Panc1 (cell line): ENCODE measurements at regions not wholly inside any gene's neighbourhood (a gene's known extent, or its start where the extent isn't known, plus 50 kb on each side); places are given as distances from the start of the nearest gene placed in this dataset.

ENCODE experiments used
- ATAC-seq: fragments of 200-7000 bp; cut with Tn5 transposase; 2 replicates; pipeline ENCODE4 v1.9.1; 2020; ENCODE audit warnings: mild to moderate bottlenecking, moderate library complexity
- BruUV-seq: library from RNA; stranded (reverse); fragments of 400-500 nt; replicated peaks from 2 replicates; lab custom pipeline; 2021; lab: Mats Ljungman, UMichigan
- CTCF ChIA-PET: fragments of 300-600 bp; sonication (Branson Sonifier 250); formaldehyde crosslinking; loops from one replicate; lab custom pipeline; 2022; ENCODE audit warnings: antibody characterized with exemption; lab: Charles Lee
- POLR2A ChIA-PET: fragments of 300-600 bp; sonication (Branson Sonifier 250); formaldehyde crosslinking; loops from one replicate; lab custom pipeline; 2022; ENCODE audit warnings: antibody characterized with exemption; lab: Charles Lee
- DNase-seq: peaks from one replicate; pipeline ENCODE4 v3.0.0-alpha.2; 2010; ENCODE audit warnings: low read depth, low spot score
- H3K27ac ChIP-seq: 2 replicates; pipeline ENCODE4 v1.5.1; 2011; ENCODE audit warnings: mild to moderate bottlenecking, low read length, inconsistent platforms
- H3K27me3 ChIP-seq: fragments of 200-500 bp; sonication (Bioruptor generic); 2 replicates; pipeline ENCODE4 v1.6.0; 2014; ENCODE audit warnings: low read length, inconsistent platforms; ENCODE audit not compliant: control insufficient read depth, insufficient read depth
- H3K36me3 ChIP-seq: fragments of 200-500 bp; sonication (Bioruptor generic); 2 replicates; pipeline ENCODE4 v1.5.1; 2014; ENCODE audit warnings: inconsistent platforms, mild to moderate bottlenecking, low read length, moderate library complexity; ENCODE audit not compliant: control insufficient read depth, insufficient read depth
- H3K4me1 ChIP-seq: 2 replicates; pipeline ENCODE4 v1.5.1; 2011; ENCODE audit warnings: inconsistent platforms, mild to moderate bottlenecking, low read length, moderate library complexity; ENCODE audit not compliant: control insufficient read depth, insufficient read depth
- H3K4me3 ChIP-seq, 2 experiments: 2 replicates each; pipeline ENCODE4 v1.5.1; 2011 to 2012; ENCODE audit warnings: low read depth in 2 of 2, low read length in 2 of 2, mild to moderate bottlenecking in 2 of 2, inconsistent platforms in 1 of 2, moderate library complexity in 1 of 2
- H3K9me3 ChIP-seq: fragments of 200-500 bp; sonication (Bioruptor generic); 2 replicates; pipeline ENCODE4 v1.5.1; 2014; ENCODE audit warnings: low read depth, mild to moderate bottlenecking, inconsistent platforms, low read length, moderate library complexity; ENCODE audit not compliant: control insufficient read depth, insufficient read depth
- POLR2AphosphoS5 ChIP-seq: IDR thresholded peaks from 2 replicates; pipeline ENCODE4 v1.6.1; 2012; ENCODE audit warnings: mild to moderate bottlenecking, low read depth, low read length, moderate library complexity
- SIN3A ChIP-seq: IDR thresholded peaks from 2 replicates; pipeline ENCODE4 v1.6.1; 2012; ENCODE audit warnings: low read depth, mild to moderate bottlenecking, low read length, moderate library complexity, borderline replicate concordance; ENCODE audit not compliant: insufficient read depth
- TCF7L2 ChIP-seq: IDR thresholded peaks from 2 replicates; pipeline ENCODE4 v1.6.1; 2011; ENCODE audit warnings: mild to moderate bottlenecking, low read depth, low read length, inconsistent platforms
- in situ Hi-C: cut with HindIII; loops from 2 replicates; pipeline ENCODE4 v1.10.0; 2016; ENCODE audit warnings: low sequenced_read_pairs, low pct_unique_long_range_greater_than_20kb
- intact Hi-C: fragments of 100-400 bp; cut with micrococcal nuclease; formaldehyde crosslinking; loops from one replicate; pipeline ENCODE4 v1.10.0; 2022; ENCODE audit not compliant: unreplicated experiment
- TF ChIP-seq, protein P1 (sequence below), 2 experiments: IDR thresholded peaks; 2 replicates each; pipeline ENCODE4 v1.6.1; 2011 to 2012; ENCODE audit warnings: low read depth in 2 of 2, control low read depth in 1 of 2, low read length in 1 of 2, mild to moderate bottlenecking in 1 of 2, moderate library complexity in 1 of 2; ENCODE audit not compliant: insufficient read depth in 1 of 2
- TF ChIP-seq, protein P2 (sequence below): fragments of 450-650 bp; IDR thresholded peaks from 2 replicates; pipeline ENCODE4 v1.5.1; 2017; ENCODE audit warnings: mild to moderate bottlenecking

DNA sequence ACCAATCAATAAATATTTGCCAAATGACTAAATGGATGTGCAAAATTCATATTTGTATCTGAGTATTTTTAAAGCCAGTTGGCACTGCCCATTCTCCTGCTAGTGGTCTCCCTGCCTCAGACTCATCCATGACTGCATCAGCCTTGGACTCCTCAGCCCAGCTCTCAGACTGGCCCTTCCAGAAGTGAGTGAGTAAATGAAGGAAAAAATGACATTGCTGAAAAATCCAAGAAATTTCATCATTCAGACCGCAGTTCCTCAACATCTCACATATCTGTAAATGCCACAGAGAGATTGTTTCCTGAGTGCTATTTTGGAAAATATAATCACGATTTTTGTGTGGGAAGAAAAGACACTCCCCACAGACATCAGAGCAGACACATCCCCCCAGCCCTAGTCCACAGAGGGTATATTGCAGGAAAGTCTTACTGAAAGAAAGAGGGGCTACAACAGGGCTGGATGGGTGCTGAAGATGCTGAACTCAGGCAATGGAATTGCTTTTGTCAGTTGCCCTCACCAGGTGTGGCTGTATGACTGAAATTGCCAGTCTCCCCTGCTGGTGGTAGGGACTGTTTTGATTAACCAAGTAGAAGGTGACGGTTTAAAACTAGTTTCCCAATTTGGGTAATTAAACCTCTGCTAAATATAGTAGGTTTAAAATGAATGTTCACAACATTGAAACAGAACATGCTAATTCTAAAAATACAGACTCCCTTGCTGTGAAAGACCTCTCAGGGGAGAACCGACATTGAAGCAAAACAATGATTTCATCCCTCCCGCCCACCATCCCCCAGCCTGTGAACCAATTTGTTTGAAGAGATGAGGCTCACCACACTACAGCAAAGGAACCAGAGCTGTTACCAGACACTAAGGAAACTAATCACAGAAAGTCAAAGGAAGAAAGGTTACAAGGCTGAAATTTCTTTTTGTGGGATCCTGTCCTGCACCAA lies 158.8 kb downstream of the DEPDC1B start:
- CTCF ChIA-PET: no interaction called here
- no peak for DNase-seq
- in situ Hi-C loops: no loop called here
- TF ChIP-seq SIN3A (no peak), TCF7L2 (no peak), POLR2AphosphoS5 (no peak)
- TF ChIP-seq, protein P1, sequence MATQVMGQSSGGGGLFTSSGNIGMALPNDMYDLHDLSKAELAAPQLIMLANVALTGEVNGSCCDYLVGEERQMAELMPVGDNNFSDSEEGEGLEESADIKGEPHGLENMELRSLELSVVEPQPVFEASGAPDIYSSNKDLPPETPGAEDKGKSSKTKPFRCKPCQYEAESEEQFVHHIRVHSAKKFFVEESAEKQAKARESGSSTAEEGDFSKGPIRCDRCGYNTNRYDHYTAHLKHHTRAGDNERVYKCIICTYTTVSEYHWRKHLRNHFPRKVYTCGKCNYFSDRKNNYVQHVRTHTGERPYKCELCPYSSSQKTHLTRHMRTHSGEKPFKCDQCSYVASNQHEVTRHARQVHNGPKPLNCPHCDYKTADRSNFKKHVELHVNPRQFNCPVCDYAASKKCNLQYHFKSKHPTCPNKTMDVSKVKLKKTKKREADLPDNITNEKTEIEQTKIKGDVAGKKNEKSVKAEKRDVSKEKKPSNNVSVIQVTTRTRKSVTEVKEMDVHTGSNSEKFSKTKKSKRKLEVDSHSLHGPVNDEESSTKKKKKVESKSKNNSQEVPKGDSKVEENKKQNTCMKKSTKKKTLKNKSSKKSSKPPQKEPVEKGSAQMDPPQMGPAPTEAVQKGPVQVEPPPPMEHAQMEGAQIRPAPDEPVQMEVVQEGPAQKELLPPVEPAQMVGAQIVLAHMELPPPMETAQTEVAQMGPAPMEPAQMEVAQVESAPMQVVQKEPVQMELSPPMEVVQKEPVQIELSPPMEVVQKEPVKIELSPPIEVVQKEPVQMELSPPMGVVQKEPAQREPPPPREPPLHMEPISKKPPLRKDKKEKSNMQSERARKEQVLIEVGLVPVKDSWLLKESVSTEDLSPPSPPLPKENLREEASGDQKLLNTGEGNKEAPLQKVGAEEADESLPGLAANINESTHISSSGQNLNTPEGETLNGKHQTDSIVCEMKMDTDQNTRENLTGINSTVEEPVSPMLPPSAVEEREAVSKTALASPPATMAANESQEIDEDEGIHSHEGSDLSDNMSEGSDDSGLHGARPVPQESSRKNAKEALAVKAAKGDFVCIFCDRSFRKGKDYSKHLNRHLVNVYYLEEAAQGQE (IDR thresholded peaks at IDR 0.05; ENCODE audit: insufficient read depth in 1 of 2, low read depth in 2 of 2, low read length in 1 of 2): no peak
- TF ChIP-seq, protein P2, sequence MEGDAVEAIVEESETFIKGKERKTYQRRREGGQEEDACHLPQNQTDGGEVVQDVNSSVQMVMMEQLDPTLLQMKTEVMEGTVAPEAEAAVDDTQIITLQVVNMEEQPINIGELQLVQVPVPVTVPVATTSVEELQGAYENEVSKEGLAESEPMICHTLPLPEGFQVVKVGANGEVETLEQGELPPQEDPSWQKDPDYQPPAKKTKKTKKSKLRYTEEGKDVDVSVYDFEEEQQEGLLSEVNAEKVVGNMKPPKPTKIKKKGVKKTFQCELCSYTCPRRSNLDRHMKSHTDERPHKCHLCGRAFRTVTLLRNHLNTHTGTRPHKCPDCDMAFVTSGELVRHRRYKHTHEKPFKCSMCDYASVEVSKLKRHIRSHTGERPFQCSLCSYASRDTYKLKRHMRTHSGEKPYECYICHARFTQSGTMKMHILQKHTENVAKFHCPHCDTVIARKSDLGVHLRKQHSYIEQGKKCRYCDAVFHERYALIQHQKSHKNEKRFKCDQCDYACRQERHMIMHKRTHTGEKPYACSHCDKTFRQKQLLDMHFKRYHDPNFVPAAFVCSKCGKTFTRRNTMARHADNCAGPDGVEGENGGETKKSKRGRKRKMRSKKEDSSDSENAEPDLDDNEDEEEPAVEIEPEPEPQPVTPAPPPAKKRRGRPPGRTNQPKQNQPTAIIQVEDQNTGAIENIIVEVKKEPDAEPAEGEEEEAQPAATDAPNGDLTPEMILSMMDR: no peak
- Histone ChIP-seq H3K27me3 (0 out of 2 replicates have a peak, but pooled peaks cover 4% of the 10 kb centered on the region), H3K4me3 (no peak overlapping the region), H3K4me1 (no peaks in the 10 kb centered on the region), H3K27ac (no peak overlapping the region), H3K9me3 (no peaks in the 10 kb centered on the region), H3K36me3 (no peaks in the 10 kb centered on the region)
- intact Hi-C loops: no loop called here
- no peak for ATAC-seq
- POLR2A ChIA-PET: no interaction called here
- no TSS peak for BruUV-seq

DNA sequence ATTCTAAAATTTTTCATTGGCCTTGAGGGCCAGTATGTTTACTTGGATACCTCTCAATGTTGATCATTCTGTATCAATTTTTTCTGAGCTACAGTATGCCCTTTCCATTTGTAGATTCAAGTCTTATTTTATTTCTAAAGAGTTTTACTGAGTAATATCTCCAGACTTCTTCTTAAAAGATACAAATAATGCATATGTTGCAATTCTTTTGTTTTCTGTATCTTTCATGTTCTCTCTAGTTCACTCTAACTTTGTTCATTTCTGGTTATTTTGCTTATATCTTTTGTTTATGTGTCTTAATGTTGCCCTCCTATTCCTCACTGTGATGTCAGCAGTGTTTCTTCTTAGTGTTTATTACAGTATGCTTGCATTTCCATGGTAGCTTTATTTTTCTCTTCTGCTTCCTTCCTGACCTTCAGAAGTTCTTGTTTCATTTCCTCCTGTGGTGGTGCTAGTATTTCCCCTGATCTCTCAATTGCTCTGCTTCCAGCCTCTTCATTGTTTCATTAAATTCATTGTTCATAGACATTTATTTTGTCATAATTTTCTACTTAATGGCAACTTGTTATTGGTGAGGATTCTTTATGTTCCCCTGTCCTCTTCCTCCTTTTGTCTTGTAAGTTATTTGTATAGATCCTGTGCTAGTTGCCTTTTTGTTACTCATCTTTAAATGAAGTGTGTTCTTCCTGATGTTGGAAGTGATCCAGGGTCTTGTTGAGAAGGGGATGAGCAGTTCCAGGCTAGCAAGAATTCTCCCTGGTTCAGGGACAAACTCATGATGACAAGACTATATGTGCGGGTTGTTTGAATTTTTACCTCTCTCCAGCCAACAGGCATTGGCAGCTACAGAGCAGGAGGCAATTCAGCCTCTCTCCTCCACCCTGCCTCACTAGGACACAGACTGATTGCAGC lies 160.8 kb downstream of the DEPDC1B start:
- H3K4me3 ChIP-seq: no peak overlapping the region
- intact Hi-C loops (no loop called here), in situ Hi-C loops (no loop called here)
- TF ChIP-seq, protein P2: no peak
- TF ChIP-seq SIN3A (no peak), TCF7L2 (no peak), POLR2AphosphoS5 (no peak)
- TF ChIP-seq, protein P1 (IDR thresholded peaks at IDR 0.05; ENCODE audit: insufficient read depth in 1 of 2, low read depth in 2 of 2, low read length in 1 of 2): no peak
- H3K36me3 ChIP-seq: no peaks in the 10 kb centered on the region
- no peaks in the 10 kb centered on the region for H3K9me3 ChIP-seq
- no peaks in the 10 kb centered on the region for H3K4me1 ChIP-seq
- DNase-seq: no peak
- CTCF ChIA-PET: no interaction called here
- 0 out of 2 replicates have a peak, but pooled peaks cover 4% of the 10 kb centered on the region for H3K27me3 ChIP-seq
- ATAC-seq: no peak
- H3K27ac ChIP-seq: no peak overlapping the region
- BruUV-seq: no TSS peak
- POLR2A ChIA-PET: no interaction called here
